Keratinocyte (primary cell): ENCODE measurements at regions not wholly inside any gene's neighbourhood (a gene's known extent, or its start where the extent isn't known, plus 50 kb on each side); places are given as distances from the start of the nearest gene placed in this dataset.

Experiments
- DNase-seq: peaks from one replicate; pipeline ENCODE4 v3.0.0-alpha.2; 2011; ENCODE audit warnings: low read depth, missing footprints, low spot score
- FAIRE-seq: peaks from 2 replicates; lab custom pipeline; 2011; peaks lifted over from hg19 to GRCh38; lab: Jason Lieb, UNC
- H2AFZ ChIP-seq: 2 replicates; pipeline ENCODE4 v1.6.0; 2012; ENCODE audit warnings: low read length, control low read depth, inconsistent platforms; ENCODE audit not compliant: control insufficient read depth
- H3K27ac ChIP-seq: 2 replicates; pipeline ENCODE4 v1.5.1; 2011; ENCODE audit warnings: low read length; ENCODE audit not compliant: control insufficient read depth, insufficient read depth
- H3K27me3 ChIP-seq: 3 replicates; pipeline ENCODE4 v1.6.0; 2011; ENCODE audit warnings: low read length; ENCODE audit not compliant: control insufficient read depth, insufficient read depth; ENCODE audit errors: extremely low read depth
- H3K36me3 ChIP-seq, 2 experiments: 2 replicates in 1 of 2; 3 replicates in 1 of 2; pipeline ENCODE4 v1.5.1; 2011; ENCODE audit warnings: low read length in 2 of 2, mild to moderate bottlenecking in 1 of 2; ENCODE audit not compliant: control insufficient read depth in 2 of 2, insufficient read depth in 2 of 2; ENCODE audit errors: extremely low read depth in 1 of 2
- H3K4me1 ChIP-seq: 3 replicates; pipeline ENCODE4 v1.5.1; 2011; ENCODE audit warnings: low read length; ENCODE audit not compliant: control insufficient read depth, insufficient read depth; ENCODE audit errors: extremely low read depth
- H3K4me2 ChIP-seq: 3 replicates; pipeline ENCODE4 v1.6.0; 2011; ENCODE audit warnings: low read depth, low read length; ENCODE audit not compliant: control insufficient read depth, insufficient read depth; ENCODE audit errors: extremely low read depth
- H3K4me3 ChIP-seq, 3 experiments: fragments of 200-600 bp in 1 of 3; sonication (generic) in 1 of 3; 2 replicates in 2 of 3; 3 replicates in 1 of 3; pipeline ENCODE4 v1.5.1; 2011 to 2016; ENCODE audit warnings: low read length in 3 of 3, mild to moderate bottlenecking in 3 of 3, control low read depth in 2 of 3, inconsistent platforms in 1 of 3, low read depth in 1 of 3, mixed read lengths in 1 of 3, mixed run types in 1 of 3, moderate library complexity in 1 of 3; ENCODE audit not compliant: control insufficient read depth in 2 of 3, insufficient read depth in 2 of 3; ENCODE audit errors: extremely low read depth in 1 of 3
- H3K79me2 ChIP-seq: 2 replicates; pipeline ENCODE4 v1.6.0; 2012; ENCODE audit warnings: low read length; ENCODE audit not compliant: control insufficient read depth, insufficient read depth
- H3K9ac ChIP-seq: 3 replicates; pipeline ENCODE4 v1.6.0; 2011; ENCODE audit warnings: low read length; ENCODE audit not compliant: control insufficient read depth, insufficient read depth; ENCODE audit errors: extremely low read depth
- H3K9me1 ChIP-seq: 3 replicates; pipeline ENCODE4 v1.6.0; 2011; ENCODE audit warnings: low read length; ENCODE audit not compliant: control insufficient read depth, insufficient read depth; ENCODE audit errors: extremely low read depth
- H3K9me3 ChIP-seq: 2 replicates; pipeline ENCODE4 v1.5.1; 2012; ENCODE audit warnings: low read depth, low read length; ENCODE audit not compliant: control insufficient read depth
- H4K20me1 ChIP-seq: 3 replicates; pipeline ENCODE4 v1.6.0; 2011; ENCODE audit warnings: low read length; ENCODE audit not compliant: control insufficient read depth, insufficient read depth; ENCODE audit errors: extremely low read depth
- EZH2 ChIP-seq: IDR thresholded peaks from one replicate; pipeline ENCODE4 v1.6.1; 2012; ENCODE audit warnings: inconsistent platforms, mild to moderate bottlenecking, low read length, moderate library complexity
- dilution Hi-C: fragments of 300-500 bp; cut with MboI; formaldehyde crosslinking; loops from one replicate; pipeline ENCODE4 v1.7.0; 2020; ENCODE audit warnings: low sequenced_read_pairs; ENCODE audit not compliant: extremely low pct_ligation_motif_present
- small RNA-seq, 3 experiments: library from RNA; depleted of rRNA; stranded (forward); fragments of <200 nt; gene quantifications; one replicate each; pipeline ENCODE3, GENCODE V24; 2012; ENCODE audit warnings: low read depth in 3 of 3, low replicate concordance in 1 of 3; ENCODE audit not compliant: insufficient read length in 3 of 3
- TF ChIP-seq, protein P1 (sequence below), 3 experiments: IDR thresholded peaks in 1 of 3; conservative IDR thresholded peaks in 1 of 3; optimal IDR thresholded peaks in 1 of 3; 2 replicates in 2 of 3; 3 replicates in 1 of 3; pipeline versions ENCODE3 to v1.5.1; 2011; ENCODE audit warnings: low read length in 3 of 3, mild to moderate bottlenecking in 3 of 3, moderate library complexity in 2 of 3, control low read depth in 1 of 3, inconsistent platforms in 1 of 3; ENCODE audit not compliant: insufficient read depth in 2 of 3; ENCODE audit errors: extremely low read depth in 1 of 3

- H3K27ac ChIP-seq, result no peak overlapping the region
- H3K27me3 ChIP-seq, result no peaks in the 10 kb centered on the region
- no peak overlapping the region for H3K9ac ChIP-seq
- no peaks in the 10 kb centered on the region for H3K36me3 ChIP-seq
- no peaks in the 10 kb centered on the region for H3K79me2 ChIP-seq
- no peaks in the 10 kb centered on the region for H3K9me1 ChIP-seq
- H3K4me2 ChIP-seq, result no peak overlapping the region
- no peak for TF ChIP-seq EZH2
- TF ChIP-seq, protein P1, sequence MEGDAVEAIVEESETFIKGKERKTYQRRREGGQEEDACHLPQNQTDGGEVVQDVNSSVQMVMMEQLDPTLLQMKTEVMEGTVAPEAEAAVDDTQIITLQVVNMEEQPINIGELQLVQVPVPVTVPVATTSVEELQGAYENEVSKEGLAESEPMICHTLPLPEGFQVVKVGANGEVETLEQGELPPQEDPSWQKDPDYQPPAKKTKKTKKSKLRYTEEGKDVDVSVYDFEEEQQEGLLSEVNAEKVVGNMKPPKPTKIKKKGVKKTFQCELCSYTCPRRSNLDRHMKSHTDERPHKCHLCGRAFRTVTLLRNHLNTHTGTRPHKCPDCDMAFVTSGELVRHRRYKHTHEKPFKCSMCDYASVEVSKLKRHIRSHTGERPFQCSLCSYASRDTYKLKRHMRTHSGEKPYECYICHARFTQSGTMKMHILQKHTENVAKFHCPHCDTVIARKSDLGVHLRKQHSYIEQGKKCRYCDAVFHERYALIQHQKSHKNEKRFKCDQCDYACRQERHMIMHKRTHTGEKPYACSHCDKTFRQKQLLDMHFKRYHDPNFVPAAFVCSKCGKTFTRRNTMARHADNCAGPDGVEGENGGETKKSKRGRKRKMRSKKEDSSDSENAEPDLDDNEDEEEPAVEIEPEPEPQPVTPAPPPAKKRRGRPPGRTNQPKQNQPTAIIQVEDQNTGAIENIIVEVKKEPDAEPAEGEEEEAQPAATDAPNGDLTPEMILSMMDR (optimal IDR thresholded peaks at IDR 0.05 in 1 of 3, IDR thresholded peaks at IDR 0.05 in 1 of 3, conservative IDR thresholded peaks at IDR 0.05 in 1 of 3; ENCODE audit: extremely low read depth in 1 of 3, insufficient read depth in 2 of 3, low read length in 3 of 3), result no peak
- DNase-seq (no peak), FAIRE-seq (peak; percentile 57)
- H4K20me1 ChIP-seq, result no peaks in the 10 kb centered on the region
- H3K4me3 ChIP-seq, result no peak overlapping the region
- no peaks in the 10 kb centered on the region for H3K9me3 ChIP-seq
- dilution Hi-C loops, result no loop called here
- no peak overlapping the region for H2AFZ ChIP-seq
- H3K4me1 ChIP-seq, result peaks cover 43% of the 10 kb centered on the region
Measured at GRCh38 chr12:56838621-56839488, 75.7 kb downstream of the HSD17B6 start.

Small RNAs in the stretch of these regions (small RNA-seq; reads per million reads assigned to genes)
- gene AC121758.2 (0 reads per million in 3 experiments), gene RF00554 (0 reads per million in 3 experiments)
